DMS53 treated with DMSO at 0.1 percent for 48 hours (cell line): ENCODE measurements at regions not wholly inside any gene's neighbourhood (a gene's known extent, or its start where the extent isn't known, plus 50 kb on each side); places are given as distances from the start of the nearest gene placed in this dataset.

Source experiments
- DNase-seq: peaks from one replicate; lab custom pipeline; 2025; ENCODE audit not compliant: unreplicated experiment; lab: John Stamatoyannopoulos, UW

GRCh38 chr3:84439476-84439875 lies 519.3 kb upstream of the CADM2 start:
- no peak for DNase-seq

- no peak for DNase-seq
Measured at GRCh38 chr3:84440291-84440690, 518.5 kb upstream of the CADM2 start.

- no peak for DNase-seq
Measured at GRCh38 chr3:84442533-84442932, 516.3 kb upstream of the CADM2 start.

GRCh38 chr3:84444726-84445521 lies 513.9 kb upstream of the CADM2 start:
- DNase-seq = no peak

- no peak for DNase-seq
Measured at GRCh38 chr3:84487296-84487695, 471.5 kb upstream of the CADM2 start.

- DNase-seq = no peak
Measured at GRCh38 chr3:84504761-84505160, 454.0 kb upstream of the CADM2 start.

GRCh38 chr3:84510007-84510406 lies 448.8 kb upstream of the CADM2 start:
- DNase-seq = no peak

GRCh38 chr3:84522893-84523292 lies 435.9 kb upstream of the CADM2 start:
- no peak for DNase-seq

GRCh38 chr3:84536916-84537315 lies 421.9 kb upstream of the CADM2 start:
- DNase-seq = no peak

- DNase-seq = no peak
Measured at GRCh38 chr3:84538597-84538996, 420.2 kb upstream of the CADM2 start.

GRCh38 chr3:84547207-84547606 lies 411.6 kb upstream of the CADM2 start:
- DNase-seq = no peak

GRCh38 chr3:84547971-84548970 lies 410.5 kb upstream of the CADM2 start:
- DNase-seq = peak; percentile 49

- DNase-seq = no peak
Measured at GRCh38 chr3:84555629-84556028, 403.2 kb upstream of the CADM2 start.

GRCh38 chr3:84566256-84566655 lies 392.5 kb upstream of the CADM2 start:
- no peak for DNase-seq

GRCh38 chr3:84567796-84568195 lies 391.0 kb upstream of the CADM2 start:
- no peak for DNase-seq

- DNase-seq = no peak
Measured at GRCh38 chr3:84573962-84574361, 384.8 kb upstream of the CADM2 start.

- no peak for DNase-seq
Measured at GRCh38 chr3:84586427-84586826, 372.4 kb upstream of the CADM2 start.

GRCh38 chr3:84600703-84601225 lies 358.0 kb upstream of the CADM2 start:
- no peak for DNase-seq

- peak; percentile 11 for DNase-seq
Measured at GRCh38 chr3:84601303-84601702, 357.5 kb upstream of the CADM2 start.

GRCh38 chr3:84621823-84622222 lies 337.0 kb upstream of the CADM2 start:
- DNase-seq = no peak

GRCh38 chr3:84634668-84635067 lies 324.1 kb upstream of the CADM2 start:
- DNase-seq = no peak

GRCh38 chr3:84637272-84637671 lies 321.5 kb upstream of the CADM2 start:
- no peak for DNase-seq
